Endodermal cell (in vitro differentiated cells): ENCODE measurements at regions not wholly inside any gene's neighbourhood (a gene's known extent, or its start where the extent isn't known, plus 50 kb on each side); places are given as distances from the start of the nearest gene placed in this dataset.

Experiments
- DNase-seq: peaks from one replicate; pipeline ENCODE4 v3.0.0-alpha.2; 2017
- H3K27ac ChIP-seq: 2 replicates; pipeline ENCODE4 v1.5.1; 2013; ENCODE audit warnings: mild to moderate bottlenecking, low read depth, low read length, moderate library complexity
- H3K27me3 ChIP-seq: 2 replicates; pipeline ENCODE4 v1.6.1; 2013; ENCODE audit warnings: mild to moderate bottlenecking, low read length, moderate library complexity; ENCODE audit not compliant: insufficient read depth, control insufficient read depth, poor library complexity, severe bottlenecking
- H3K36me3 ChIP-seq: 2 replicates; pipeline ENCODE4 v1.7.0; 2013; ENCODE audit warnings: mild to moderate bottlenecking, low read length, moderate library complexity; ENCODE audit not compliant: control insufficient read depth, insufficient read depth
- H3K4me1 ChIP-seq: one replicate; pipeline ENCODE4 v1.7.0; 2013; ENCODE audit warnings: low read length; ENCODE audit not compliant: control insufficient read depth, insufficient read depth
- H3K4me3 ChIP-seq: 2 replicates; pipeline ENCODE4 v1.5.1; 2013; ENCODE audit warnings: mild to moderate bottlenecking, low read length, moderate library complexity
- H3K9ac ChIP-seq: 2 replicates; pipeline ENCODE4 v1.6.1; 2013; ENCODE audit warnings: mild to moderate bottlenecking, low read length, moderate library complexity; ENCODE audit not compliant: poor library complexity, severe bottlenecking; ENCODE audit errors: extremely low read depth
- H3K9me3 ChIP-seq: 2 replicates; pipeline ENCODE4 v1.6.1; 2013; ENCODE audit warnings: mild to moderate bottlenecking, low read length, moderate library complexity; ENCODE audit not compliant: control insufficient read depth
- H3K27ac Mint-ChIP-seq: 2 replicates; pipeline ENCODE4 v1.8.0; 2020; ENCODE audit warnings: mixed read lengths
- H3K27me3 Mint-ChIP-seq: 2 replicates; pipeline ENCODE4 v1.8.0; 2021; ENCODE audit warnings: mild to moderate bottlenecking, mixed read lengths; ENCODE audit not compliant: insufficient read depth
- H3K36me3 Mint-ChIP-seq: 2 replicates; pipeline ENCODE4 v1.8.0; 2020; ENCODE audit warnings: low read depth, mixed read lengths
- H3K4me1 Mint-ChIP-seq: 2 replicates; pipeline ENCODE4 v1.8.0; 2020; ENCODE audit warnings: mixed read lengths
- H3K4me3 Mint-ChIP-seq: 2 replicates; pipeline ENCODE4 v1.8.0; 2020; ENCODE audit warnings: mild to moderate bottlenecking, moderate library complexity, mixed read lengths
- H3K9me3 Mint-ChIP-seq: 2 replicates; pipeline ENCODE4 v1.8.0; 2020; ENCODE audit warnings: mild to moderate bottlenecking, mixed read lengths
- CTCF ChIP-seq: fragments of 200-600 bp; sonication (generic); conservative IDR thresholded peaks from 2 replicates; pipeline ENCODE4 v1.5.0; 2021; ENCODE audit warnings: antibody characterized with exemption, mild to moderate bottlenecking
- WGBS, 2 experiments: methylation state at CpG; one replicate each; pipeline versions ENCODE4 v1.1.5 to v1.1.7; 2013; ENCODE audit warnings: missing lambda C conversion rate in 2 of 2, mixed read lengths in 1 of 2; ENCODE audit not compliant: insufficient coverage in 1 of 2, insufficient read length in 1 of 2; 5-methylcytosine and 5-hydroxymethylcytosine counted together

- Histone ChIP-seq H3K9ac (peak overlapping the region; percentile 94), H3K4me1 (peaks cover 2% of the 10 kb centered on the region), H3K27me3 (no peaks in the 10 kb centered on the region), H3K9me3 (peaks cover 19% of the 10 kb centered on the region), H3K4me3 (no peak overlapping the region), H3K36me3 (peaks cover 5% of the 10 kb centered on the region), H3K27ac (peak overlapping the region; percentile 66)
- Mint-ChIP-seq H3K9me3 (peaks cover 19% of the 10 kb centered on the region), H3K4me3 (peak overlapping the region; percentile 14), H3K4me1 (peaks cover 39% of the 10 kb centered on the region), H3K27me3 (no peaks in the 10 kb centered on the region), H3K27ac (peak overlapping the region; percentile 89), H3K36me3 (peaks cover 13% of the 10 kb centered on the region)
- no peak for TF ChIP-seq CTCF
- DNase-seq, result peak; percentile 77
- 16% methylated on average over 2 of the region's 2 CpGs; no CpG with 5 or more reads in 1 of the 2 experiments for WGBS, 2 experiments
Observed at GRCh38 chr14:101098641-101099040, 195.1 kb upstream of the RTL1 start.

GRCh38 chr14:101101456-101102056 is 198.0 kb upstream of the RTL1 start:
- WGBS, 2 experiments, result 96 to 100% methylated on average over 2 to 5 of the region's 5 CpGs
- no peak overlapping the region for H3K9ac ChIP-seq
- Mint-ChIP-seq H3K27ac (no peak overlapping the region), H3K4me3 (no peak overlapping the region), H3K9me3 (peaks cover 25% of the 10 kb centered on the region), H3K4me1 (peaks cover 21% of the 10 kb centered on the region), H3K27me3 (no peaks in the 10 kb centered on the region), H3K36me3 (peaks cover 17% of the 10 kb centered on the region)
- H3K9me3 ChIP-seq, result peaks cover 23% of the 10 kb centered on the region
- DNase-seq, result peak; percentile 36
- no peak overlapping the region for H3K27ac ChIP-seq
- H3K36me3 ChIP-seq, result peaks cover 5% of the 10 kb centered on the region
- H3K4me3 ChIP-seq, result no peak overlapping the region
- peaks cover under 1% of the 10 kb centered on the region for H3K4me1 ChIP-seq
- TF ChIP-seq CTCF, result no peak
- H3K27me3 ChIP-seq, result no peaks in the 10 kb centered on the region

- Histone ChIP-seq H3K4me1 (no peaks in the 10 kb centered on the region), H3K4me3 (no peak overlapping the region), H3K9ac (no peak overlapping the region), H3K36me3 (peaks cover 5% of the 10 kb centered on the region), H3K9me3 (peaks cover 35% of the 10 kb centered on the region), H3K27me3 (no peaks in the 10 kb centered on the region), H3K27ac (no peak overlapping the region)
- no peak overlapping the region for H3K27ac Mint-ChIP-seq
- TF ChIP-seq CTCF, result peak; percentile 19
- H3K9me3 Mint-ChIP-seq, result peaks cover 35% of the 10 kb centered on the region
- DNase-seq, result peak; percentile 54
- H3K4me3 Mint-ChIP-seq, result no peak overlapping the region
- peaks cover 11% of the 10 kb centered on the region for H3K4me1 Mint-ChIP-seq
- no peaks in the 10 kb centered on the region for H3K27me3 Mint-ChIP-seq
- peaks cover 17% of the 10 kb centered on the region for H3K36me3 Mint-ChIP-seq
- 95 to 98% methylated on average over 8 to 9 of the region's 9 CpGs for WGBS, 2 experiments
Observed at GRCh38 chr14:101102875-101103274, 199.4 kb upstream of the RTL1 start.
